AG09319 (cell line): ENCODE measurements at regions not wholly inside any gene's neighbourhood (a gene's known extent, or its start where the extent isn't known, plus 50 kb on each side); places are given as distances from the start of the nearest gene placed in this dataset.

Source experiments
- DNase-seq: peaks from one replicate; pipeline ENCODE4 v3.0.0-alpha.2; 2010; ENCODE audit warnings: low read depth; ENCODE audit errors: extremely low read depth
- TF ChIP-seq, protein P1 (sequence below): IDR thresholded peaks from 2 replicates; pipeline ENCODE4 v1.5.1; 2011; ENCODE audit warnings: low read depth, mild to moderate bottlenecking, inconsistent platforms, low read length, moderate library complexity

DNA sequence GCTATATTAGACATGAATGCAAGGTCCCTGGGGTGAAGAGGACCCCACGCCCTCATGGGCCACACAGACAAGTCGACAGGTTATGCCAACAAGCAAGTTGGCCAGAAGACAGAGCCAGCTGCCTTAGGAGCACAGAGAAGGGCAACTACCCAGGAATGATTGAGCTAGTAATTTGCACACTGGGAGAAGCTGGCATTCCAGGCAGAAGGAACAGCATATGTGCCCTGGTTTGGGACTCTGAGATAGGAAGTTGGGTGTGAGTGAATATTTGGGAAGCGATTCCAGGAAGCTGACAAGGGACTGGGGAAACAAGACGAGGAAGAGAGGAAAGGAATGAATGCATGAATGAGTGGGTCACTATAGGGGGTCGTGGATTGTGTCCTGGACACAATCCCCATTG lies 203.7 kb upstream of the CDH5 start:
- TF ChIP-seq, protein P1, sequence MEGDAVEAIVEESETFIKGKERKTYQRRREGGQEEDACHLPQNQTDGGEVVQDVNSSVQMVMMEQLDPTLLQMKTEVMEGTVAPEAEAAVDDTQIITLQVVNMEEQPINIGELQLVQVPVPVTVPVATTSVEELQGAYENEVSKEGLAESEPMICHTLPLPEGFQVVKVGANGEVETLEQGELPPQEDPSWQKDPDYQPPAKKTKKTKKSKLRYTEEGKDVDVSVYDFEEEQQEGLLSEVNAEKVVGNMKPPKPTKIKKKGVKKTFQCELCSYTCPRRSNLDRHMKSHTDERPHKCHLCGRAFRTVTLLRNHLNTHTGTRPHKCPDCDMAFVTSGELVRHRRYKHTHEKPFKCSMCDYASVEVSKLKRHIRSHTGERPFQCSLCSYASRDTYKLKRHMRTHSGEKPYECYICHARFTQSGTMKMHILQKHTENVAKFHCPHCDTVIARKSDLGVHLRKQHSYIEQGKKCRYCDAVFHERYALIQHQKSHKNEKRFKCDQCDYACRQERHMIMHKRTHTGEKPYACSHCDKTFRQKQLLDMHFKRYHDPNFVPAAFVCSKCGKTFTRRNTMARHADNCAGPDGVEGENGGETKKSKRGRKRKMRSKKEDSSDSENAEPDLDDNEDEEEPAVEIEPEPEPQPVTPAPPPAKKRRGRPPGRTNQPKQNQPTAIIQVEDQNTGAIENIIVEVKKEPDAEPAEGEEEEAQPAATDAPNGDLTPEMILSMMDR = no peak

DNA sequence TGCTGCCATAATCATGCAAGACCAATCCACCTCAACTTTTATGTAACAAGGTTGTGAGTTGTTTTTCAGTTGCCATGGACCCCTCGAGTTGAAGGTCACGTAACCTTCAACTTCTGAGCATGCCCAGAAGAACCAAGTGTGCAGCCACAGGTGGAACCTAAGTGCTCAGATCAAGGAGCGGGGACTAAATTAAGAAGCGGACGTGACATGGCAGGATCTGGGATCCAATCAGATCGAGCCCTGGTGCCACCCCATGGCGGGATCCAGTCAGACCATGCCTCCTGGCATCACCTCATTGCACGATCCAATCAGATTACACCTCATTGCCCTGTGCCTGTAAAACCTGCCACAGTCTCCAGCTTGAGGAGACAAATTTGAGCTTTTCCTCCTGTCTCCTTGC lies 204.5 kb upstream of the CDH5 start:
- DNase-seq = no peak
- TF ChIP-seq, protein P1 = no peak

More for the DNA sequence above, 203.7 kb upstream of the CDH5 start:
- no peak for DNase-seq

DNA sequence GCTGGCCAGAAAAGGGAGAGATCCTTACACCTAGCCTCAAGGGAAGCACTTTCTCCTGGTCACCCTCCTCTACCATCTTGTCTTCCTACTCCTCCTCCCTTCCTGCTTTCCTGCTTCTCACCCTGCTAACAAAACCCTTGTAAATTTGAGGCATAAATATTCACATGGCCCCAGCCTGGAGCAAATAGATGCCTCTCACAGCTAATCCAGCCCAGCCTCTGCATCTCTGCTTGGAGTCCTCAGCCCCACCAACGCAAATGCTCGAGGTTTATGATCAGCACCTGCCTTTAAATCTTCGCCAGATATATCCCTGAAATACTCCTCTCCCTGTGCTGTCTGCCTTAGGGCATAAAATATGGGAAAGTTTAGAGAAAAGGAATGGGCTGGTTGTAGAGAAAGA lies 205.2 kb upstream of the CDH5 start:
- no peak for DNase-seq
- TF ChIP-seq, protein P1 = no peak

DNA sequence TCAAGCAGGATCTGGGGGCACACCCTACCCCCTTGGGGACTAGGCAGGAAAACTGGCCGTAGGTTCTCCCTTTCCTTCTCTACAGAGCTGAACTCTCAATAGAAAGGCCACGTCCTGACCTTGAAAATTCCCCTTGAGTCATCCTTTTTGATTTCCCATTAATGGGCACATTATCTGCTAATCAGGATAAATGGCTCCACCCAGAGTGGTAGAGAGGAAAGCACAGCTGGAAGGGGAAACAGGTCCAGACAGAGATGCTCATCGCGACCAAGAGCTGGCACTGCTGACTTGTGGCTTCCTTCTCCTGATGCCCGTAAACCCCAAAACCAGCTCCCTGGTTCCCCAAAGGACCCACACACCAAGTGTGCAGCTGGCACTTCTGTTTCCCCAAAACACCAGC lies 206.5 kb upstream of the CDH5 start:
- DNase-seq = no peak

DNA sequence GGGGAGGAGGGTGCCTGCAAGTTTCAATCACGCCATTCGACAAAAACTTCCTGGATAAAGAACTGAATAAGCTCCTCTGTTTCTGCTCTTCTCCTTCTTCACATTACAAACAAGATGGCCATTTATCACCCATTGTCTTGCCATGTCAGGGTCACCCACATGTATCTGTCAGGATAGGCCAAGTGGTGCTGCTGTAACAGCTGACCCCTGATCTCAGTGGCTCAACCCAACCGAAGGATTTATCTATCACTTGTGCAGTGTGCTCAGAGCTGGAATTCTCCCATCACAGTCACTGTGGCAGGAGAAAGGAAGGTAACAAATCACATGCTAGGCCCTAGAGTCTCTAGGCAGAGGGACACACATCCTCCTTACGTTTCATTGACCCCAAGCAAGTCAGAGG lies 210.0 kb upstream of the CDH5 start:
- TF ChIP-seq, protein P1 = no peak
- DNase-seq = no peak

More for the DNA sequence above, 206.5 kb upstream of the CDH5 start:
- TF ChIP-seq, protein P1 = peak; percentile 31

DNA sequence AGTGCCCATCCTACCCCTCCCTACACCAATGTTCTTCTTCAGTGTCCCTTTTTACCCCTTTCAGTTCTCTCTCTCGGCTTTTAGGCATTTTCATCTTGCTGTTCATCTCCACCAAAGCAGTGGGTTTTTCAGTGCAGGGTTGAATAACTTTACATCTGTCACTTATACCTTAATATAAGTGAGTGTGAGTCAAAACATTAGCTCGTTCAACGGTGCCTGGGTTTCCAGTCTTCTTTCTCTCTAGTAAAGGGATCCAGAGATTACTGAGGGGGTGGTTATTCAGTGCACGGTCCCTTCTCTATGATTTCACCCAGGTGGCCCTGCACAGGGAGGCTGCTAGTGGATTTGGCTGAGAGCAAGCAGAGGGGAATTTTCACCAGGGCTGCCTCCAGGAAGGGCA lies 210.6 kb upstream of the CDH5 start:
- no peak for DNase-seq
- TF ChIP-seq, protein P1 = no peak

DNA sequence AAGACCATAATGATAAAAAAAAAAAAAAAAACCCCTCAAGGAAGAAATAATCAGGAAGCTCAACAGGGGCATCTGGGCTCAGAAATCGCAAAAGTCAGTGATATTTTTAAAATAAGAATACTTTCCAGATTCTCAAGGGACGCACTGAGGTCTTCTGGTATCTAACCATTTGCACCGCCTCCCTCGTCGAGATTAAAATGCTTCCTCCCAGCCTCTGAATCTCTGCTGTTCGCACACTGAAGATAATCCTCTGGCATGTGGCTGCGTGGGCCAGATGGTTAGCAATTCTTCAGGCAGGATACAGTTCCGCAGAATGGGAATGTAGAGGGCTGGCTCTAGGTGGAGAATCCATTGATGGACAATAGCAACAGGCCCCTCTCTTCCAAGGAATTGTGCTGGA lies 211.7 kb upstream of the CDH5 start:
- TF ChIP-seq, protein P1 = no peak

More for the DNA sequence above, 211.7 kb upstream of the CDH5 start:
- DNase-seq = no peak
